NCI-H187 treated with DMSO at 0.1 percent for 48 hours (cell line): ENCODE measurements at regions not wholly inside any gene's neighbourhood (a gene's known extent, or its start where the extent isn't known, plus 50 kb on each side); places are given as distances from the start of the nearest gene placed in this dataset.

Experiments used
- DNase-seq: peaks from one replicate; lab custom pipeline; 2025; lab: John Stamatoyannopoulos, UW

DNA sequence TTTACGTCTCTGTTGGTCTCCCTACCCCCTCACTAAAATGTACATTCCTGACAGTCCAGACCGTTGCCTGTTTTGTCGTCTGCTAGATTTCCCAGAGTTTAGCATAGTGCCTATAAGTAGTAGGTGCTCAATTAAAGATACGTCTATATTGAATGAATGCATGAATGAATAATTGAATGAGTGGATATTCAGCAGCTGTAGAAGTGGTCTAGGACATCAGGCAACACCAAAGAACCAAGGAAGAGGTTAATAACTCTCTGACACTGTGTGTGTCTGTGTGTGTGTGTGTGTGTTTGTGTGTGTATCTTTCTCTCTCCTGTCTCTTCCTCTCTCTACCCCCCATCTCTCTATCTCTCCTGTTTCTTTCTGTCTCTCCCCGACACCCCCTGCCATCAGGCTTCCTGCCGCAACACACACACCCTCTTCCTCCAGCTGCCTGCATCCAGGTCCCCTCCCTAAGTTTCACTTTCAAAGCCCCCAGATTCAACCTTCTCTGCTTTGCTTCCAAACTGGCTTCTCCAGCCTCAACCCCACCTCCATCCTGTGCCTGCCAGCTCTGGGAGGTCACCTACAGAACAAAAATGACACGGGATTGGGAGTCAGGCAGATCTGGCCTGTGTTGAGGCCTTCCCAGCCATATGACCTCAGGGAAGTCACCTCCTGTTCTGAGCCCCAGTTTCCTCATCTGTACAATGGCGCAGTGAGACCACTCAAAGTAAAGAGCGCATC lies 119.9 kb upstream of the NCOR2 start:
- no peak for DNase-seq

DNA sequence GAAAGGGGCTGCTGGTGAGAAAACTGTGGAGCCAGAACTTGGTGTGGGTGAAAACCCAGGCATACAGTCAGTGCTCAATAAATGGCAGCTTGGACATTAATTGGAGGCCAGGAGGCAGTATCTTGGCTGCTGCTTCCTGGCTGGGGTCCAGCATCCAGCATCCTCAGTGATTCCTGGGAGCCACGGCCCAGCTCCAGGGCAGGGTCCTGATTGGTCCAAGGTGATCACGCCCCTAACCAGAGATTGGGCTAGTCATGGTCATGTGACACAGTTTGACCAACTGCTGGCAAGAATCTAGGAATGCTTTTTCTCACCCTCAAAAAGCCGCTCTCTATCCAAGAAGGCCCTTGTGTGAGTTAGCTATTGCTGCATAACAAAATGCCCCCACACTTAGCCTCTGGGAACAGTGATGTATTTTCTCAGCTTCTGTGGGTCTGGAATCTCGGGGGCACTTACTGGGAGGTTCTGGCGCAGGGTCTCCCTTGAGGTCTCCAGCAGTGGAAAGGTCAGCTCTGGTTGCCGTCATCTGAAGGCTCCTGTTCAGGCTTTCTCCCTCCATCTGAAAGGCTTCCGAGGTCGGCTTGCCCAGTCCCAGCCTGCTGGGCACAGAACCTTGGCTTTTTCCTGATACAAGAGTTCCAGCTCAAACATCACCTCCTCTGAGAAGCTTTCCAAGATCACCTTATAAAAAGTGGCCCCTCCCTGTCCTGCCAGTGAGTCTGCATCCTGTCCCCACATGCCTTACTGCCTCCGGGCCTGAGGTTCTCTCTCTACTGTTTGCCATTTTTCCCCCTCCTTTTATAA lies 119.2 kb upstream of the NCOR2 start:
- no peak for DNase-seq

DNA sequence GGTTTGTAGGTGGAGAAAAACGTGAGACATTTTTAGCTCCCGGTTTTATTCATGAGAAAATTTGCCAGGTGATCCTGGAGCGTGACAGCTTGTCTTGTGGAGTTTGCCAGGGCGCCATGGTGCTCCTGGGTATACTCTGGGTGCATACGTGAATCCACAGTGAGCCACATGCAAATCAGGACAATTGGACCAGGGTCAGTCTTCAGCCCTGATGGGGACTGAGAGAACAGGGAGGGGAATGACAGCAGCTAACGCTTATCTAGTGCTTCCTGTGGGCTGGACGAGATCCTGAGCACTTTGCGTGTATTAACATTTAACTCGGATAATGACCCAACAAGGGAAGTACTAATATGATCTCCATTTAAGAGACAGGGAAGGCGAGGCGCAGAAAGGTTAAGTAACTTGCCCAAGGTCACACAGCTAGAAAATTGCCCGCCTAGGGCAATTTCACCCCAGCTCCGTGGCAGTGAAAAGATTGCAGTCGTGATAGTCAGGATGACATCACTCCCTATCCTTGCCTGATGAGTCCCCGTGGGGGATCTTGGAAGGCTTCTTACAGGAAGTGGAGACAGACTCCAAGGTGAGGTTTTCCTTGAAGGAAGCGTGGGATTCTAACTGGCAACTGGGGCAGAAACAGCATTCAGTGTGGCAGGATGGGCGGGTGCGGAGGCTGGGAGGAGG lies 118.4 kb upstream of the NCOR2 start:
- DNase-seq = no peak

DNA sequence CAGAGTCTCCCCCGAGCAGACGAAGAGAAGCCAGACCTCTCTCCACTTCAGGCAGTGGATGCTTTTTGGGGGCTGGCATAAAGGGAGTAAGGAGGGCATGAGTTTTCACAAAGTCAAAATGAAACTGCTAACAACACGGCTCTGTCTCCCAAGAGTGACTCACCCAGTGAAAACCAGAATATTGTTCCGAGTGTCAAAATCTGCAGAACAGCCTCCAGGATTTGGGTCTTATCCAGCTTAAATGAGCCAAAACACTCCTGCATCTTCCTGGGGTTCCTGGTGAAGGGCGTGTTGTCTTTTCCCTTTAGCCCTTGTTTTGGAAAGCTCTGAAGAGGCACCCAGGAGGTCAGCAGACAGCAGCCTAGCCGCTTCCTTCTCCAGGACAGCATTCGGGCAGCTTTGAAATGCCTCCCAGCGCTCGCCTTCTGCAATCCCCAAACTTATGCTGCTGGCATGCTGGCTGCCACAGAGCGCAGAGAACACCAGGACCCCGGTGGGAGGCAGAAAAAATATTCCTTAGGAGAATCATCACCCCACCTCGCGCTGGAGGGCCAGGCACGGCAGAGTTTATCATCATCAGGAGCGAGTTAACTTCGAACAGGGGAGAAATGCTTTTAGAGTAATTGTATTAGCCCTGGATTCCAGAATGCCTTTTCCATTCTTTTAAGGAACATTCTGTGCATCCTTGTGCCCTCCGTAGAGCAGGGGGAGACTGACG lies 117.7 kb upstream of the NCOR2 start:
- no peak for DNase-seq

DNA sequence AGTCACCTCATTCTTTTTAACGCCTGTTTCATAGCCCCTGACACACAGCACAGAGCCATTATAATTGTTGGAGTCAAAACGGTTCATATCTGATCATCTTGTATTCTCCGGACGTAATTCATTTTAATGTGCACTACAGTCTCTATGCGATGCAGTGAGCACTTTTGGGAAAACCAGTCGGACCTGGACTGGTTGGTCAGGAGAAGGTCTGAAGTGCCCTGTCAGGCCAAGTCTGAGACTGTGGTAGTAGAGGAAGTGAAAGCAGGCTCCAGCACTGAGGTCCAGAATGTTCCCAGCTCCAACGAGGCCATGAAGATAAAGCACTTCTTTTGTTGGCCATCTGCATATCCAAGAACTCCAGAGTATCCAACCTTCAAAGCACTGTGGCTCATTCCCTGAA lies 117.1 kb upstream of the NCOR2 start:
- DNase-seq = no peak

DNA sequence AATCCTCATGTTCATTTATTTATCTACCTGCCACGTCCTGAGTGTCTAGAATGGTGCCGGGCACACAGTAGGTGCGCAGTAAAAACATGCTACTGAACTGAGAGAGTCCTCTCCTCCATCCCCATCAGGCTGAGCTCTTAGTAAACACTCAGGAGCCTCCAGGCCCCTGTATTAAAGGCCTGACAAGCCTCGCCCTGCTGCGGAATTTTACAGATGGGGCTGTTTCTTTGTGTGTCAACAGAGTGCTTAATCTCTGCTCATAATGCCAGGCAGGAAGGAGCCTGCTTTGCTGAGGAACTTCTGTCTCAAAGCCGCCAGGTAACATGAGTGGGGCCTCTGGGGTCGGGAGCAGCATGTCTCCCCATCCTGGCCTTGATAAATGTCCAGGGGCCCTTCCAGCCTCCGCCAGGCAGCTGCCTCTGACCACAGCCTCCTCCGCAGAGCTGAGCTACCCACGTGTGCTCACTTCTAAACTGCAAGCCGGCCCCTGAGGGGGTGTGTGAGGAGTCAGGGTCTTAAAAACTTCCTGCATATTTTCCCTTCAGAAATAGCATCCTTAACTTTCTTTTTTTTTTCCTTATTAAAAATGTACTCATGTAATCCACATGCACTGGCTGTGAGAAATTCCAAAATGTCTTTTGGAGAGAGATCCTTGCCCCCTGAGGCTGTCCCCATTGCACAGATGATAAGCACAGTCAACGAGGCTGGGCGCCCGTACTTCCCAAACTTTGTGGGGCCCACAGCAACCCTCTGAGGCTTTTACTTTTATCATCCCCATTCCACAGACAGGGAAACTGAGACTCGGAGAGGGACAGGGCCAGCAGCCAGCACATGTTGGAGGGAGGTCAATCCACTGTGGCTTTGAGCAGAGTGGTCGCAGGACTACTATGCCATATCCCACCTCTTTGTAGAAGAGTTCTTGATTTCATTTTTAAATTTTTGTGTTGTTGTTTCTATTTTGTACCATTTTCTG lies 116.0 kb upstream of the NCOR2 start:
- no peak for DNase-seq

DNA sequence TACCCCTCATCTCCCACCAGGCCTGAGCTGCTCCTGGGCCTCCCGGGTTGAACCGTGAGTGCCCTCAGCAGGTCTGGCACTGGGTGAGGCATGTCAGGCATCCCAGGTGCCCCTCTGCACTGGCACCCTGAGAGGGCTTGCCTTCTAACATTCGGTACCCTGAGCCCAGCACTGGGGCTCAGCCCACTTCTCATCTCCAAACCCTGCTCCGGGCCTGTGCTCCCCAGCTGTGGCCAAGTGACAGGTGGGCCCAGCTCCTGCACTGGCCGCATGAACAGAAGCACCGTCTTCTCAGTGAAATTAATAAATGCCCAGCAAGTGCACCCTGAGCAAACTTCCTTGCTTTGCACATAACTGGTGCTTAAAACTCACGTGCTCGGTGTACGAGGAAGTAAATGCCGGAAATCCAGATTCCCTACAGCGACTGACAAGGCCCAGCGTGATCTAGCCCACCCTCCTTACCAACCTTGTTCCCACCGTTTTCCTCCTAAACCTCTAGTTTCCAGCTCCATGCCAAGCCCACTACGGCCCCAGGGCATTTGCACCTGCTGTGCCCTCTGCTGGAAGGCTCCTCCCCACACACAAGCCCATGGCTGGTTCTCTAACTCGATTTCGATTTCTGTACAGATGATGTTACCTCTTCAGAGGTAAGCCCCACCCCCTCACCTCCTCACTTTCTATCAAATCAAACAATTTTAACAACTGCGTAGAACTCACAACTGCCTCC lies 115.2 kb upstream of the NCOR2 start:
- no peak for DNase-seq

DNA sequence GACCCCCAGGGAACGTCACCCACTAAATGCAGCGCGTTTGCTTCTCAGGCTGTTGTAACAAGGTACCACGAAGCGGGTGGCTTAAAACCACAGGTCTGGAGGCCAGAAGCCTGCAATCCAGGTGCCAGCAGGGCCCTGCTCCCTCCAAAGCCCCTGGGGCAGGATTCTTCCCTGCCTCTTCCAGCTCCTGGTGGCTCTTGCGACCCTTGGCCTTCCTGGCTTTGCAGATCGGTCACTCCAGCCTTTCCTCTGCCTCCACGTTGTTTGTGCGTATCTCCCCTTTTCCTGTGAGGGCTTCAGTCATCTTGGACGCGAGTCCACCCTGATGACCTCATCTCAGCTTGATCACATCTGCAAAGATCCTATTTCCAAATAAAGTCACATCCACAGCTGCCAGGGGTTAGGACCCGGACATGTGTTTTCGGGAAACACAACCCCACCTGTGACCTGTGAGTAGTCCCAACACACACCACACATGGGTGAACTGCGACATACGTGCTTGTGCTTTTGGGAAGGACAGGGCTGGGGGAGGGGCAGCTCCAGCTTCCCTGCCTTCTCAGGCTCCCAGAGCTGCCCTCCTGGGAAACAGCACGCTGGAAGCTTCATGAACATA lies 114.5 kb upstream of the NCOR2 start:
- no peak for DNase-seq

DNA sequence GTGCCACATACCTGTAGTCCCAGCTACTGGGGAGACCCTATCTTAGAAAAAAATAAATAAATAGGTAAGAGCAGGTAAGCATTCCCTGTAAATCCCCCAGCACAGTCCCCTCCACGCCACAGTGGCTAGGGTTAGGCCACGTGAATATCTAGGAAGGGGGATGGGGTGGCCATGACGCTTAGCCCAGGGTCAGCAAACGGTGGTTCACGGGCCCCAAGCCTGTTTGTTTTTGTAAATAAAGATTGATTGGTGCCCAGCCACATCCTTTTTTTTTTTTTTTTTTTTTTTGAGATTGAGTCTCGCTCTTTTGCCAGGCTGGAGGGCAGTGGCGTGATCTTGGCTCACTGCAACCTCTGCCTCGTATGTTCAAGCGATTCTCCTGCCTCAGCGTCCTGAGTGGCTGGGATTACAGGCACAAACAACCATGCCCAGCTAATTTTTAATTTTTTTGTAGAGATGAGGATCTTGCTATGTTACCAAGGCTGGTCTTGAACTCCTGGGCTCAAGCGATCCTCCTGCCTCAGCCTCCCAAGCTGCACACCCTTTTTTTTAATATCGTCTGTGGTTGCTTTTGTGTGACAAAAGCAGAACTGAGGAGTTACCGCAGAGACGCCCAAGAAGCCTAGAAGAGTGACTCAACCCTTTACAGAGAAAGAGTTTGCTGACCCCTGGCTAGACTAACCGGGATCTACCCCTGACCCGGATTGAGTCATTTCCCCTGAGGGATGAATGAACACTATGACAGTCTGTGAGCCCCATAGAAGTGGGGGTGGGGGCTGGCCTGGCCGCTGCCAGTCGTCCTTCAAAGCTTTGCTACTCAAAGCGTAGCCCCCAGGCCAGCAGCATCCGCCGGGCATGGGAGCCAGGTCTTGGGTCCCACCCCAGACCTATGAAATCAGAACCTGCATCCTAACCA lies 113.7 kb upstream of the NCOR2 start:
- DNase-seq = no peak

DNA sequence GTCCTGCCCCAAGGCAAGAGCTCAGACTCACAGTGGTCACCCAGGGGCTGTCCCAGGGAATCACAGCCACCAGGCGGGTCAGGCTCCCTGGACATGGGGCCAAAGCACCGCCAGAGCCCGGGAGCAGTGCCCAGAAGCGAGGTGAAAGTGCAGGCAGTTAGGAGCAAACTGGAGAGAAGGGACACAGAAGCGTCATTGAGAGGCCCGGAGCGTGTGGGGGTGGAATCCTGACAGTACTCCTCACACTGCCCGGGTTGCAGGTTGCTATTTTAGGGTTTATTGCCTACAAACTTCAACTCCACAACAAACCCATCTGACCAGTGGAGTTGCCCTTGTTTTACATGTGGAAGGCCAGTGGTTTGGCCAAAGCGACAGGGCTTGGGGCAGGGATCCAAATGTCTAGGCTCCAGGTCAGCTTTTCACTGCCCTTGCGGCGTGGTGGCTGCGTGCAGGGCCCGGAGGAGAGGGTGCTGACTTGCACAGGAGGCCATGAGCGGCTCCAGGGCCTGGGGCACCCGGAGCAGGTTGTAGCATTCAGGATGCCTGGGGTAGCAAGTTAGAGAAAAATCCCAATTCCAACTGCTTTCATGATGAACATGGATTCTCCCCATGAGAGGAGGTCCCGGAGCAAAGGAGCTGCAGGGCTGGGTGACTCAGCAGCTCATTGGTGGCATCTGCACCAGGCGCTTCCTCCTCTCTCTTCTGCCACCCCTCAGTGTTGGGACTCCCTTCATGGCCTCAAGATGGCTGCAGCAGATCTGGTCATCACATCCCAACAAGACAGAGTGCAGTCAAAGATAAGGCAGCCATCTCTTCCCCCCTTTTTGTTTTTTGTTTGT lies 112.3 kb upstream of the NCOR2 start:
- DNase-seq = no peak

DNA sequence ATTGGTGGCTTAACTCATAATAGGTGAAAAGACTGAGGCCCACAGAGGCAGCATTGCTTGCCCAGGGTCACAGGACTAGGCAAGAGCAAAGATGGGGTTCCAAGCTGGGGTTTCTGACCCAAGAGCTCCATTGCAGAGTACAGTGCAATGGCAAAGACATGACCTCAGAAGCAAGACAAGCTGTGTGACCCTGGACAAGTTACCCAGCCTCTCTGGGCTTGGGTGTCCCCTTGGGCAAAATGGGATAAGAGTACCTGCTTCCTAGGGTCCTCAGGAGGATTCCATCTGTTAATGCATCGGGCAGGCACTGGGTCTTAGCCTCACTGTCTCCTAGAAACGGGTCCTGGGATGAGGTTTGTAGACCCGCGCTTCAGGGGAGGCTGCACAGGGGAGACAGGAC lies 111.6 kb upstream of the NCOR2 start:
- DNase-seq = no peak

DNA sequence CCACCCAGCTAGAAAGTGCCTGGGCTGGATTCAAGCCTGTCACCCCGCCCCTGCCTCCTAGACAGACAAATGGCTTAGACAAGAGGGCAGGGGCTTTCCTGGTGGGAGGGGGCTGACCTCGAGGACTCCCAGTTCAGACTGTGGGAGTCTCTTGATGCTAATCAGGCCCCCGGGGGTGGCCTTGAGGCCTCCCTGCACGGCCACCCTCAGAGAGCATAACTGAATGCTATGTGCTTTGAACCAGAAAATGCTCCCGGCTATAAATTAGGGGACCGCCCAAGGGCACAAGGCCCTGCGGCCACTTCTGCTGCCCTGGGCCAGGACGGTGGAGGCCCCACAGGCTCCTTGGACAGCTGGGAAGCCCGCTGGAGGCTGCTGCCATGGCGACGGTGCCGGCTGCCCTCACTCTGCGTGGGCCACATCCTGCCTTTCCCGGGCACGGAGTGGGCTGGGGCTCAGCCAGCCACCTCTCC lies 111.0 kb upstream of the NCOR2 start:
- no peak for DNase-seq

DNA sequence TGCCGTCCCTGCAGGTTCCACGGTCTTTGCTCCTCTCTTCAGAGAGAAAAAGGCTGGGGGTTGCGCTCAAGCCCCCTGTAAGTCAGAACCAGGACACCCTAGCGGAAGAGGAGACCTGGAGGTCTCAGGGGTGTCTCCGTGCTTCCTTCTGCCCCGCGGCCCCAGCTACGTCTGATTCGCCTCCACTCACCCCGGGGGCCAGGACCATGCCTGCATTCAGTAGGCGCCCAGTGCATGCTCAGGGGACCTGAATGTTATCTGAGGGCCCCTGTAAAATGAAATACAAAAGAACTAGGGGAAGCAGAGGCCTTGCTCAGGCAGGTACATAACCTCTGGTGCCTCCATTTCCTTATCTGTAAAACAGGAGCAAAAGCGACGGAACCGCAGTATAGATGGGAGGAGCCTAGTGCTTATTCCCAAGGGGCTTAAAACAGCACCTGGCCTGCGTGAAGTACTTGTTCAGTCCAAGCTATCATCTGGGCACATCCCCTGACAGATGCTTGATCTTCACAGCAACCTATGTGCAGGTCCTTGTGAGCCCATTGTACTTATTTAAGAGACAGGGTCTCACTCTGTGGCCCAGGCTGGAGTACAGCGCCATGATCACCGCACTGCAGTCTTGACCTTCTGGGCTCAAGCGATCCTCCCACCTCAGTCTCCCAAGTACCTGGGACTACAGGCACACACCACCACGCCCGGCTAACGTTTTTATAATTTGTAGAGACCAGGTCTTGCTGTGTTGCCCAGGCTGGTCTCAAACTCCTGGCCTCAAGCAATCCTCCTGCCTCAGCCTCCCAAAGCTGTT lies 110.3 kb upstream of the NCOR2 start:
- DNase-seq = peak; percentile 71

DNA sequence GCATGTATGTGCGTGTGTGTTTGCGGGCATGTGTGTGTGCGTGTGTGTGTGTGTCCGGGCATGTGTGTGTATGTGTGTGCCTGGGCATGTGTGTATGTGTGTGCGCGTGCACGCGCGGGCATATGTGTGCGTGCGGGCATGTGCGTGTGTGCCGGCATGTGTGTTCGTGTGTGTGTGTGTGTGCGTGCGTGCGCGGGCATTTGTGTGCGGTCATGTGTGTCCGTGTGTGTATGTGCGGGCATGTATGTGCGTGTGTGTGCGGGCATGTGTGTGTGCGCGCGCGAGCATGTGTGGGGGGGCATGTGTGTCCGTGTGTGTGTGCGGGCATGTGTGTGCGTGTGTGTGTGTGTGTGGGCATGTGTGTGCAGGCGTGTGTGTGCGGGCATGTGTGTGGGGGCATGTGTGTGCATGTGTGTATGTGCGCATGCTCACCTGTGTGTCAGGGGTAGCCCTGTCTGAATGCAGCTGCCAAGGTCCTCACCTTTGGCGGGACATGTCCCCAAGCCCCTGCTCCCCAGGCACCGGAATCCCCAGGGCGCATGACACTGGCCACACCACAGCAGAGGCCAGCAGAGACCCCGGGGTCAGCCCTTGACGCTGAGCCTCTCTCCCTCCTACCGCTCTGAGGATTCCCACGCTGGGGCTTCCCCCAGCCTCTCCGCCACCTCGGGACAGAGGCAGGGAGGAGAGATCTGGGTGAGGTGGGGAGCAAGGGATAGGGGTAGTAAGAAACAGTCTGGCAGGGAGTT lies 109.5 kb upstream of the NCOR2 start:
- DNase-seq = no peak

DNA sequence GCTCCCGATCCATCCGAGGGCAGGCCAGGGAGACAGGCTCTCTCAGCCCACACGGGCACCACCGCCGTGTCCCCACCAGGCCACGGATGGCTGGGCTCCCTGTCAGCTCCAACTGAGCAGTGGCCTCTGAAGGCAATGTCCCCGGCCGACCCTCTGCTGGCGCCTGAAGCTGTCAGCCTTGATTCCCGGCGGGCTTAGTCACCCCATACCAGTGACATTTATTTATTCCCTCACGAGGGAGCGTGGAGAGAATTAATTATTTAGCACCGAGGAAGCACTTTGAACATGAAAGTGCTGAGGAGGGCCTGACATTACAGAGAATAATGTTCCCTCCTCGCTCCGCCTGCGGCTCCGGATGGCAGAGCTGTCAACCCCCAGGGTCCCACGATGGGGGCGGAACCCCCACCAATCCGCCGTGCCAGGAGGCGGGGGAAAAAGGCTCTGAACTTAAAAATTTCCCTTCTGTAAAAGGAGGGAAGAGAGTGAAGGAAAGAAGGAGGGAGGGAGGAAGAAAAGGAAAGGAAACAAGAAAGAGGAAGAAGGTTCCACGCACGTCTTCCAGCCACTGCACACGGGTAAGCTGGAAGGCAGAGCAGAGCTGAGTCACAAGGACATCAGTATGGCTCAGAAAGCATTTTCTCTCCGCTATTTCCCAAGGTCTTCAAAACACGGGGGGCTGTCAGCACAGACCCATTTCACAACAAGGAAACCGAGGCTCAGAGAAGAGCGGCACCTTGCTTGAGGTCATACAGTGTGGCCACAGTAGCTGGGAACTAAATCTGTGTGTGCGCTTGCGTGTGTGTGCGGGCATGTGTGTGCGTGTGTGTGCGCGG lies 108.7 kb upstream of the NCOR2 start:
- DNase-seq = no peak
